Fibroblast of lung (primary cell): ENCODE measurements at regions not wholly inside any gene's neighbourhood (a gene's known extent, or its start where the extent isn't known, plus 50 kb on each side); places are given as distances from the start of the nearest gene placed in this dataset.

Source experiments
- CTCF ChIP-seq, 2 donors: IDR thresholded peaks in 1 of 2; conservative IDR thresholded peaks in 1 of 2; 1 replicate in 1 of 2; 2 replicates in 1 of 2; pipeline ENCODE4 v1.5.1; 2011 to 2012; ENCODE audit warnings: low read length in 2 of 2, control low read depth in 1 of 2, inconsistent platforms in 1 of 2, low read depth in 1 of 2, mild to moderate bottlenecking in 1 of 2
- EZH2 ChIP-seq: IDR thresholded peaks from 2 replicates; pipeline ENCODE4 v1.5.1; 2012; ENCODE audit warnings: low read length, control low read depth, mild to moderate bottlenecking; ENCODE audit errors: missing control alignments

DNA sequence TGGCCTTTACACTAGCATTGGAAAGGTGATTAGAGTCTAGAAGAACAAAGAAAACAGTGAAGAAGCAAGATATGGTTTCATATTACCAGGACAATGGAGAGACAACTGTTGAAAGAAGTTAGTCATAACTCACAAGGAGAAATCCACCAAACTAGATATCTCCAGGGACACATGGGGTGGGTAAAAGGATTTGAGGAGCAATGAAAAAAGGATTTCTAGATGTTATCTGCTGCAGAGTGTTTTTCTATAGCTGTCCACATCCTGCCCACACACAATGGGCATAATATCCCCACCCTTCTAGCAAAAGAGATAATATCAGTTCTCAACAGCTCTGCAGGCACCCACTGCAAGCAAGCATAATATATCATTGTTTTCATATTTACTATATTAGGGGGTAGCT is 303.1 kb downstream of the HAO1 start:
- TF ChIP-seq CTCF (conservative IDR thresholded peaks at IDR 0.05 in 1 of 2, IDR thresholded peaks at IDR 0.05 in 1 of 2; ENCODE audit: low read depth in 1 of 2, low read length in 2 of 2), result no peak
- no peak for TF ChIP-seq EZH2
